WI38 (cell line): ENCODE measurements at regions not wholly inside any gene's neighbourhood (a gene's known extent, or its start where the extent isn't known, plus 50 kb on each side); places are given as distances from the start of the nearest gene placed in this dataset.
"Not testable (repeated sequence)": the region's sequence is repeated elsewhere in the genome, so short reads cannot be mapped to it uniquely, and the experiment has no call there.

Experiments used
- H3K4me3 ChIP-seq: 2 replicates; pipeline ENCODE4 v1.5.1; 2011; ENCODE audit warnings: low read depth, mild to moderate bottlenecking, control low read depth, low read length
- TF ChIP-seq, protein P1 (sequence below): IDR thresholded peaks from 2 replicates; pipeline ENCODE4 v1.5.1; 2012; ENCODE audit warnings: low read depth, mild to moderate bottlenecking, control low read depth, low read length

GRCh38 chr2:4909346-4910009, 782.7 kb upstream of the SOX11 start:
- TF ChIP-seq, protein P1, sequence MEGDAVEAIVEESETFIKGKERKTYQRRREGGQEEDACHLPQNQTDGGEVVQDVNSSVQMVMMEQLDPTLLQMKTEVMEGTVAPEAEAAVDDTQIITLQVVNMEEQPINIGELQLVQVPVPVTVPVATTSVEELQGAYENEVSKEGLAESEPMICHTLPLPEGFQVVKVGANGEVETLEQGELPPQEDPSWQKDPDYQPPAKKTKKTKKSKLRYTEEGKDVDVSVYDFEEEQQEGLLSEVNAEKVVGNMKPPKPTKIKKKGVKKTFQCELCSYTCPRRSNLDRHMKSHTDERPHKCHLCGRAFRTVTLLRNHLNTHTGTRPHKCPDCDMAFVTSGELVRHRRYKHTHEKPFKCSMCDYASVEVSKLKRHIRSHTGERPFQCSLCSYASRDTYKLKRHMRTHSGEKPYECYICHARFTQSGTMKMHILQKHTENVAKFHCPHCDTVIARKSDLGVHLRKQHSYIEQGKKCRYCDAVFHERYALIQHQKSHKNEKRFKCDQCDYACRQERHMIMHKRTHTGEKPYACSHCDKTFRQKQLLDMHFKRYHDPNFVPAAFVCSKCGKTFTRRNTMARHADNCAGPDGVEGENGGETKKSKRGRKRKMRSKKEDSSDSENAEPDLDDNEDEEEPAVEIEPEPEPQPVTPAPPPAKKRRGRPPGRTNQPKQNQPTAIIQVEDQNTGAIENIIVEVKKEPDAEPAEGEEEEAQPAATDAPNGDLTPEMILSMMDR: no peak
- no peak overlapping the region for H3K4me3 ChIP-seq

GRCh38 chr2:4914036-4914435, 778.1 kb upstream of the SOX11 start:
- TF ChIP-seq, protein P1: no peak
- no peak overlapping the region for H3K4me3 ChIP-seq

DNA sequence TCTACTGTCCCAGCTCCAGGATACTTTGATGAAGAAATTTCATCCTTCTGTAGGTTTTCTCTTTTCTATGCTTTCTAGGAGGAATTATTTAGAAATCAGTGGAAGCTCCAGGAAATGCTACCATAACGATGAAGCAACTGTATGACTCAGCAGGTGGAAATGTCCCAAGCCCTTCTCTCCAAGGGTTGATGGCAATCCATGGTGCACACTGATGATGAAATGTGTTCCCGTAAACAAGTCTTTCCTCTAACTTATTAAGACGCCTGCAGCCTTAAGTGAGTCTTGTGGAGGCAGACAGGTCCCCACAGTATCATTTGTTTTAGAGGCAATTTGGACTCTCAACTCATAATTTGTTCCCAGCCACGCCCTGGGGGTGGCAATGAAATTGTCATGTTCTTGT, 777.6 kb upstream of the SOX11 start:
- H3K4me3 ChIP-seq: no peak overlapping the region
- TF ChIP-seq, protein P1: no peak

DNA sequence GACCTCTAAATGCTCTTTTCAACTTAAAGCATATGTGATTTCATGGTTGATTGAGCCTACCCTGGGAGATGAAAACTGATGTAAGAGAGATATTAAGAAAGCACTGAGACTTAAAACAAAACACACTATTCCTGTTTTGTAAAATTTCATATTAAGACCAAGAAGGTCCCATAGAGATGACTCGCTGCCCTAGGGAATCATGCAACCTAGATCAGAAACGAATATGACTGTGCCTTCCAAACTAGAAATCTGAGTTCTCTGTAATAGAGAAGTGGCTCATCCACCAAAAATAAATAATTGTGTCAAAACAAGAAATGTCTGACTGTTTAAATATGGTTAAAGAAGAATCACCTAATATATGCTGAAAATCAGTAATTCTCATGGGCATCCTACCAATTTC, 776.8 kb upstream of the SOX11 start:
- H3K4me3 ChIP-seq: no peak overlapping the region
- TF ChIP-seq, protein P1: no peak

- no peak overlapping the region for H3K4me3 ChIP-seq
- TF ChIP-seq, protein P1: no peak
These were observed 776.1 kb upstream of the SOX11 start for GRCh38 chr2:4916094-4916493.

GRCh38 chr2:4930704-4931103, 761.5 kb upstream of the SOX11 start:
- TF ChIP-seq, protein P1: no peak

DNA sequence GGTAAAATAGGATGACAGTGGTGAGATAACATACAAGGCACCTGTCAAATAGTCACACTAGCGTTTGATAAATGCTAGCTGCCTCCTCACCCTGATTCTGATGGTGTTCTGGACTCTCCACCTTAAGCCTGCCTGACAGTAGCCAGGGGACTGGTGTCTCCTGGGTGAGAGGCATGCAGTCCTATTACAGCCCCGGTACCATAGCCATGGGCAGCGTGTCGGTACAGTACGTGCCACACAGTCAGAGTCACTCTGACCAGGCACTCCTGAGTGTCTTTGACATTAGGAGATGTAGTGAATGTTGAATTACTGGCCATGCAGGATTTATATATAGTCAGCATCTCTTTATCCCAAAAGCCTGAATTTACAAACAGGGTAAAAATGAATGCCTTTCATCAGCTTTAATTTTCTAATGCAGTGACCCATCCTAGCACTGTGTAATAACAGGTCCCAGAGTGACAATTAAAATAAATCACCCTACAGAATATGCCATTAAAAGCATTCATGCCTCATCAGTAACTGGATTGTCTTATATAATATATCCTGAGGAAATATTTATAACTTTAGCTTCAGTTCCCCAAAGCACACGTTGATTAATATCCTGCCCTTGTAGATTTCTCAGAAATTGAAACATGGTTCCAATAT, 760.3 kb upstream of the SOX11 start:
- TF ChIP-seq, protein P1: no peak

More at GRCh38 chr2:4930704-4931103, 761.5 kb upstream of the SOX11 start:
- H3K4me3 ChIP-seq: no peak overlapping the region

DNA sequence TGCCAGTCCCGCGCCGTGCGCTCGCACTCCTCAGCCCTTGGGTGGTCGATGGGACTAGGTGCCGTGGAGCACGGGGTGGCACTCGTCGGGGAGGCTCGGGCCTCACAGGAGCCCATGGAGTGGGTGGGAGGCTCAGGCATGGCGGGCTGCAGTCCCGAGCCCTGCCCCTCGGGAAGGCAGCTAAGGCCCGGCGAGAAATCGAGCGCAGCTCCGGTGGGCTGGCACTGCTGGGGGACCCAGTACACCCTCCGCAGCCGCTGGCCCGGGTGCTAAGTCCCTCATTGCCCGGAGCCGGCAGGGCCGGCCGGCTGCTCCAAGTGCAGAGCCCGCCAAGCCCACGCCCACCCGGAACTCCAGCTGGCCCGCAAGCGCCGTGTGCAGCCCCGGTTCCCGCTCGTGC, 756.9 kb upstream of the SOX11 start:
- H3K4me3 ChIP-seq: not testable (repeated sequence)

More for the DNA sequence above, 760.3 kb upstream of the SOX11 start:
- H3K4me3 ChIP-seq: no peak overlapping the region
